Large intestine (tissue), 3 donors: ENCODE measurements at regions not wholly inside any gene's neighbourhood (a gene's known extent, or its start where the extent isn't known, plus 50 kb on each side); places are given as distances from the start of the nearest gene placed in this dataset.
"Not testable (repeated sequence)": the region's sequence is repeated elsewhere in the genome, so short reads cannot be mapped to it uniquely, and the experiment has no call there.

Experiments used
- DNase-seq, 2 donors: peaks; one replicate each; pipeline versions ENCODE4 v3.0.0 to v3.0.0-alpha.2; 2013
- H3K27ac ChIP-seq: one replicate; pipeline ENCODE4 v1.5.1; 2013; ENCODE audit warnings: low read length
- H3K27me3 ChIP-seq: 2 replicates; pipeline ENCODE4 v1.6.1; 2013; ENCODE audit warnings: low read length; ENCODE audit not compliant: control insufficient read depth, insufficient read depth
- H3K36me3 ChIP-seq: 2 replicates; pipeline ENCODE4 v1.6.1; 2013; ENCODE audit warnings: low read length; ENCODE audit not compliant: control insufficient read depth, insufficient read depth
- H3K4me1 ChIP-seq: one replicate; pipeline ENCODE4 v1.6.1; 2013; ENCODE audit warnings: low read length; ENCODE audit not compliant: control insufficient read depth, insufficient read depth
- H3K4me3 ChIP-seq: one replicate; pipeline ENCODE4 v1.5.1; 2013; ENCODE audit warnings: low read length
- H3K9me3 ChIP-seq: one replicate; pipeline ENCODE4 v1.6.1; 2013; ENCODE audit warnings: mild to moderate bottlenecking, low read depth, low read length, moderate library complexity; ENCODE audit not compliant: control insufficient read depth
- WGBS: methylation state at CpG from one replicate; pipeline ENCODE4 v1.1.5; 2013; ENCODE audit warnings: low lambda C conversion rate; ENCODE audit not compliant: insufficient coverage; 5-methylcytosine and 5-hydroxymethylcytosine counted together

GRCh38 chr4:127311371-127311770 lies 321.4 kb upstream of the INTU start:
- WGBS, result no CpG with 5 or more reads among the region's 1 CpG
- no peak for DNase-seq
- Histone ChIP-seq H3K27me3 (no peaks in the 10 kb centered on the region), H3K36me3 (no peaks in the 10 kb centered on the region), H3K4me3 (no peak overlapping the region), H3K4me1 (no peaks in the 10 kb centered on the region), H3K27ac (no peak overlapping the region), H3K9me3 (peaks cover 6% of the 10 kb centered on the region)

DNA sequence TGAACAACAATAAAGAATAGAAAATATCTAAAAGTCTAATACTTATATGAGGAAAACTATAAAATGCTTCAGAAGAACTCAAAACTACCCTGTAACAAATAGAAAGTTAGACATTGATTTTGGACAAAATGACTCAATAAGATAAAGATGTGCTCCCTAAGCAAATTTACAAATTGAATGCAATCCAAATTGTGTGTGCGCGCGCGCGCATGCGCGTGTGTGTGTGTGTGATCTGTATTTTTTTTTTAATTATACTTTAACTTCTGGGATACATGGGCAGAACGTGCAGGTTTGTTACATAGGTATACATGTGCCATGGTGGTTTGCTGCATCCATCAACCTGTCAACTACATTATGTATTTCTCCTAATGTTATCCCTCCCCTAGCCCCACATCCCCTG lies 320.8 kb upstream of the INTU start:
- no peaks in the 10 kb centered on the region for H3K27me3 ChIP-seq
- no peak overlapping the region for H3K4me3 ChIP-seq
- no CpG with 5 or more reads among the region's 8 CpGs for WGBS
- H3K9me3 ChIP-seq, result peaks cover 6% of the 10 kb centered on the region
- H3K4me1 ChIP-seq, result no peaks in the 10 kb centered on the region
- H3K36me3 ChIP-seq, result no peaks in the 10 kb centered on the region
- no peak for DNase-seq
- no peak overlapping the region for H3K27ac ChIP-seq

GRCh38 chr4:127313767-127314166 lies 319.0 kb upstream of the INTU start:
- Histone ChIP-seq H3K9me3 (peaks cover 10% of the 10 kb centered on the region), H3K4me1 (no peaks in the 10 kb centered on the region), H3K36me3 (no peaks in the 10 kb centered on the region), H3K27me3 (no peaks in the 10 kb centered on the region), H3K27ac (no peak overlapping the region), H3K4me3 (no peak overlapping the region)
- WGBS, result 100% methylated on average over 1 of the region's 1 CpG
- no peak for DNase-seq

GRCh38 chr4:127327491-127327890 lies 305.3 kb upstream of the INTU start:
- peaks cover 3% of the 10 kb centered on the region for H3K9me3 ChIP-seq
- no CpG with 5 or more reads among the region's 2 CpGs for WGBS
- H3K27ac ChIP-seq, result no peak overlapping the region
- H3K36me3 ChIP-seq, result no peaks in the 10 kb centered on the region
- no peak overlapping the region for H3K4me3 ChIP-seq
- DNase-seq, result no peak
- no peaks in the 10 kb centered on the region for H3K4me1 ChIP-seq
- no peaks in the 10 kb centered on the region for H3K27me3 ChIP-seq

- 80% methylated on average over 1 of the region's 1 CpG for WGBS
- no peaks in the 10 kb centered on the region for H3K27me3 ChIP-seq
- no peak for DNase-seq
Measured at GRCh38 chr4:127335073-127335620, 297.6 kb upstream of the INTU start.

GRCh38 chr4:127335732-127336131 lies 297.0 kb upstream of the INTU start:
- no peak overlapping the region for H3K27ac ChIP-seq
- no peak for DNase-seq
- WGBS, result 86% methylated on average over 1 of the region's 1 CpG
- H3K4me1 ChIP-seq, result no peaks in the 10 kb centered on the region
- H3K27me3 ChIP-seq, result no peaks in the 10 kb centered on the region
- H3K4me3 ChIP-seq, result no peak overlapping the region
- no peaks in the 10 kb centered on the region for H3K36me3 ChIP-seq
- no peaks in the 10 kb centered on the region for H3K9me3 ChIP-seq

More at GRCh38 chr4:127335073-127335620, 297.6 kb upstream of the INTU start:
- no peak overlapping the region for H3K27ac ChIP-seq
- H3K4me1 ChIP-seq, result no peaks in the 10 kb centered on the region
- no peaks in the 10 kb centered on the region for H3K9me3 ChIP-seq
- no peaks in the 10 kb centered on the region for H3K36me3 ChIP-seq
- H3K4me3 ChIP-seq, result no peak overlapping the region

GRCh38 chr4:127343123-127343522 lies 289.6 kb upstream of the INTU start:
- H3K27ac ChIP-seq, H3K36me3 ChIP-seq, DNase-seq, H3K27me3 ChIP-seq, H3K4me3 ChIP-seq, H3K4me1 ChIP-seq, H3K9me3 ChIP-seq: not testable (repeated sequence)
- no CpG with 5 or more reads among the region's 3 CpGs for WGBS

DNA sequence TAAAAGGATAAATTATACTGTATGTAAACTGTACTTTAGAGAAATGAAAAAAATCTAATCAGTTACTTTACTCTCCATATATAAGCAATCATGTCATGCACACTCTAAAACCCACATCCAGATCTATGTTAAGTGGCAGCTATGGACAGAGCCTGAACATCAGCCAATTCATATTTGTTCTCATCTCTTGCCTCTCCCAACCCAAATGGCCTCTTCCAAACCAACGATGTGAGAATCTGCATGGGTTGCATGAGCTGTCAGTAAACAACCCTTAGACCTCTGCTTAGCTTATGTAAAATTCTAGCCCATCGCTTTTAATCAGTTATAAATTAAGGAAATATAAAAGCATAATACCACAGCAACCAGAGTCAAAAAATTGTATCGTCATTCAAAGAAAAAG lies 288.7 kb upstream of the INTU start:
- Histone ChIP-seq H3K9me3 (peaks cover 4% of the 10 kb centered on the region), H3K4me1 (no peaks in the 10 kb centered on the region), H3K27me3 (no peaks in the 10 kb centered on the region), H3K27ac (no peak overlapping the region), H3K36me3 (no peaks in the 10 kb centered on the region), H3K4me3 (no peak overlapping the region)
- 100% methylated on average over 1 of the region's 3 CpGs for WGBS
- DNase-seq, result no peak

GRCh38 chr4:127347936-127348335 lies 284.8 kb upstream of the INTU start:
- WGBS, result no CpG with 5 or more reads among the region's 2 CpGs

GRCh38 chr4:127352220-127353113 lies 280.3 kb upstream of the INTU start:
- Histone ChIP-seq H3K27ac (no peak overlapping the region), H3K4me1 (no peaks in the 10 kb centered on the region), H3K9me3 (no peaks in the 10 kb centered on the region), H3K4me3 (no peak overlapping the region), H3K27me3 (no peaks in the 10 kb centered on the region), H3K36me3 (no peaks in the 10 kb centered on the region)
- WGBS, result no CpG with 5 or more reads among the region's 7 CpGs
- no peak for DNase-seq

More at GRCh38 chr4:127347936-127348335, 284.8 kb upstream of the INTU start:
- Histone ChIP-seq H3K9me3 (peaks cover 4% of the 10 kb centered on the region), H3K36me3 (no peaks in the 10 kb centered on the region), H3K4me3 (no peak overlapping the region), H3K4me1 (no peaks in the 10 kb centered on the region), H3K27me3 (no peaks in the 10 kb centered on the region), H3K27ac (no peak overlapping the region)
- DNase-seq, result no peak
